ENCODE measurements at regions not wholly inside any gene's neighbourhood (a gene's known extent, or its start where the extent isn't known, plus 50 kb on each side); places are given as distances from the start of the nearest gene placed in this dataset. TPM values are rescaled to one million over a fixed set of nuclear protein-coding genes. Genes with fewer than 3 reads are reported as not detected.

DNA sequence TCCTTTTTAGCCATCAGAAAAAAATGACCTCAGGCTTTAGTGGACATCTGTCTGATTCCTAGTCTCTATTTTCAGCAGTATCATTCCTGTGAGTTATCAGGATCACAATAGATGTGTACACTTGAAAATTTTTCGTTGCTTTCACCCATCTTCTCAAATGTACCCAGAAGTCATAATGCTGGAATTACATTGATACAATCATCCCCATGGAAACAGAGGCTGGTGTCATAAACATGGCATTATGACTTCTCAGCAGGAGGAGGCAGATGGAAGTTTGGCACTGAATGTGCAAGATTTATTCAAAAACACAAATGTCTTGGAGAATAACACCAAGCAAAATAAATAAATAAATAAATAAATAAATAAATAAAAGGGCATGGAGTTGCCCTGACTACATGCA is 292.5 kb downstream of the PHKB start:
- DNase-seq (ENCODE audit: extremely low read depth in 1 of 4, low spot score in 3 of 4), result no peak
- no peaks in the 10 kb centered on the region for H4K20me1 ChIP-seq (replicated peaks; ENCODE audit: control insufficient read depth, insufficient read depth, low read length)
- no peaks in the 10 kb centered on the region for H3K9me3 ChIP-seq (replicated peaks; ENCODE audit: control insufficient read depth, insufficient read depth, low read depth, low read length)
- no peak for FAIRE-seq
- no peaks in the 10 kb centered on the region for H3K4me1 ChIP-seq (replicated peaks in 1 of 2; ENCODE audit: control insufficient read depth in 2 of 2, insufficient read depth in 2 of 2, low read length in 2 of 2)
- no peak overlapping the region for H3K27ac ChIP-seq (ENCODE audit: extremely low read depth, low read depth, low read length)
- no peaks in the 10 kb centered on the region; a peak in 2 of 5 replicates for H3K27me3 ChIP-seq (ENCODE audit: control insufficient read depth in 2 of 2, insufficient read depth in 2 of 2, low read length in 2 of 2)
- no peak overlapping the region for H2AFZ ChIP-seq (ENCODE audit: low read depth, low read length)
- H3K79me2 ChIP-seq (ENCODE audit: control insufficient read depth, insufficient read depth, low read length), result no peaks in the 10 kb centered on the region
- intact Hi-C loops (cut with micrococcal nuclease), result no loop called here
- no peak overlapping the region for H3K4me2 ChIP-seq (ENCODE audit: insufficient read depth, low read length)
- WGBS (ENCODE audit: insufficient coverage, low coverage, missing lambda C conversion rate), result 0% methylated on average over 1 of the region's 1 CpG
- TF ChIP-seq RBM22 (IDR thresholded peaks at IDR 0.05; ENCODE audit: low read depth, low read length, poor library complexity, severe bottlenecking) (no peak), HLTF (IDR thresholded peaks at IDR 0.05) (no peak), RBM15 (IDR thresholded peaks at IDR 0.05; ENCODE audit: insufficient read depth, low read length) (no peak), FOSL1 (tag; conservative IDR thresholded peaks at IDR 0.05) (no peak), KAT8 (IDR thresholded peaks at IDR 0.05; ENCODE audit: low read depth) (no peak)
- BruUV-seq (replicated peaks), result no TSS peak
- ChIA-PET POLR2A (no interaction called here), CTCF (ENCODE audit: low intra/inter-chr PET ratio) (no interaction called here)
- in situ Hi-C loops (cut with MboI), result no loop called here
- H3K4me3 ChIP-seq, result no peak overlapping the region
- no peaks in the 10 kb centered on the region for H3K9me1 ChIP-seq (ENCODE audit: control insufficient read depth, insufficient read depth, low read length)
- no peak for ATAC-seq
- no peak overlapping the region for H3K9ac ChIP-seq (ENCODE audit: insufficient read depth in 1 of 2, low read depth in 2 of 2, low read length in 2 of 2)
- no peaks in the 10 kb centered on the region for H3K36me3 ChIP-seq (ENCODE audit: control insufficient read depth, insufficient read depth, low read length)

Small RNA genes lying in the stretch of these regions (small RNA-seq; reads per million reads assigned to genes)
- not detected for gene AC141846.1
